HCT116 (cell line): ENCODE measurements at regions not wholly inside any gene's neighbourhood (a gene's known extent, or its start where the extent isn't known, plus 50 kb on each side); places are given as distances from the start of the nearest gene placed in this dataset.

Experiments
- ATAC-seq: fragments of 200-7000 bp; cut with Tn5 transposase; 2 replicates; pipeline ENCODE4 v1.9.1; 2020; ENCODE audit warnings: mild to moderate bottlenecking, moderate library complexity
- BruUV-seq: library from RNA; stranded (reverse); fragments of 400-500 nt; replicated peaks from 2 replicates; lab custom pipeline; 2021; lab: Mats Ljungman, UMichigan
- CTCF ChIA-PET: fragments of 300-600 bp; sonication (Branson Sonifier 250); formaldehyde crosslinking; loops from one replicate; lab custom pipeline; 2021; ENCODE audit warnings: antibody characterized with exemption; lab: Charles Lee
- POLR2A ChIA-PET: fragments of 300-600, 350-600 bp; sonication (Branson Sonifier 250); formaldehyde crosslinking; loops from one replicate; lab custom pipeline; 2021; ENCODE audit warnings: antibody characterized with exemption; lab: Charles Lee
- RAD21 ChIA-PET, 2 experiments: fragments of 300-600 bp; sonication (Branson Sonifier 250); formaldehyde crosslinking; loops; one replicate each; lab custom pipeline; 2023; ENCODE audit warnings: low total read pairs in 2 of 2; ENCODE audit not compliant: uncharacterized antibody in 2 of 2, unreplicated experiment in 2 of 2, low non-redundant PET in 1 of 2; lab: Charles Lee
- DNase-seq: peaks from one replicate; pipeline ENCODE4 v3.0.0-alpha.2; 2010; ENCODE audit warnings: low read depth, low spot score
- H2AFZ ChIP-seq: fragments of 200-600 bp; shearing (Covaris generic), sonication (generic); 2 replicates; pipeline ENCODE4 v1.6.1; 2017; ENCODE audit warnings: low read depth, mixed run types, mixed read lengths, antibody characterized with exemption, low read length; ENCODE audit not compliant: poor library complexity, severe bottlenecking
- H3K27ac ChIP-seq: 2 replicates; pipeline ENCODE4 v1.5.1; 2012; ENCODE audit warnings: low read depth, low read length
- H3K27me3 ChIP-seq: fragments of 200-600 bp; sonication (generic); 2 replicates; pipeline ENCODE4 v1.6.1; 2016; ENCODE audit warnings: mixed run types, low read length, mixed read lengths; ENCODE audit not compliant: insufficient read depth
- H3K36me3 ChIP-seq, 2 experiments: fragments of 200-500 bp in 1 of 2; fragments of 200-600 bp in 1 of 2; sonication (Bioruptor generic) in 1 of 2; sonication (generic) in 1 of 2; 2 replicates each; pipeline versions ENCODE4 v1.5.1 to v1.6.1; 2014 to 2016; ENCODE audit warnings: low read length in 2 of 2, inconsistent platforms in 1 of 2, mixed read lengths in 1 of 2, mixed run types in 1 of 2; ENCODE audit not compliant: insufficient read depth in 2 of 2, control insufficient read depth in 1 of 2
- H3K4me1 ChIP-seq, 2 experiments: fragments of 200-600 bp in 1 of 2; sonication (generic) in 1 of 2; 2 replicates each; pipeline versions ENCODE4 v1.5.1 to v1.6.1; 2012 to 2017; ENCODE audit warnings: low read length in 2 of 2, inconsistent platforms in 1 of 2, mild to moderate bottlenecking in 1 of 2, mixed read lengths in 1 of 2, mixed run types in 1 of 2, moderate library complexity in 1 of 2; ENCODE audit not compliant: insufficient read depth in 2 of 2, control insufficient read depth in 1 of 2
- H3K4me2 ChIP-seq: fragments of 200-600 bp; sonication (generic); 2 replicates; pipeline ENCODE4 v1.6.1; 2017; ENCODE audit warnings: mixed run types, low read length, mixed read lengths
- H3K4me3 ChIP-seq, 2 experiments: fragments of 200-600 bp in 1 of 2; sonication (generic) in 1 of 2; replicated peaks in 1 of 2; 2 replicates each; pipeline ENCODE4 v1.5.1; 2011 to 2016; ENCODE audit warnings: low read length in 2 of 2, control low read depth in 1 of 2, low read depth in 1 of 2, mild to moderate bottlenecking in 1 of 2, mixed read lengths in 1 of 2, mixed run types in 1 of 2
- H3K79me2 ChIP-seq: fragments of 200-600 bp; sonication (generic); 2 replicates; pipeline ENCODE4 v1.6.1; 2017; ENCODE audit warnings: mild to moderate bottlenecking, mixed run types, low read length, moderate library complexity, mixed read lengths; ENCODE audit not compliant: insufficient read depth
- H3K9ac ChIP-seq: fragments of 200-600 bp; sonication (generic); 2 replicates; pipeline ENCODE4 v1.6.1; 2016; ENCODE audit warnings: low read length, mixed read lengths
- H3K9me2 ChIP-seq: fragments of 200-600 bp; sonication (generic), shearing (Covaris generic); 2 replicates; pipeline ENCODE4 v1.6.1; 2017; ENCODE audit warnings: mixed run types, mild to moderate bottlenecking, moderate library complexity; ENCODE audit not compliant: insufficient read depth
- H3K9me3 ChIP-seq, 2 experiments: fragments of 200-500 bp in 1 of 2; fragments of 200-600 bp in 1 of 2; sonication (Bioruptor generic) in 1 of 2; sonication (generic) in 1 of 2; 2 replicates each; pipeline ENCODE4 v1.6.1; 2014 to 2017; ENCODE audit warnings: low read length in 2 of 2, mixed read lengths in 2 of 2, inconsistent platforms in 1 of 2, low read depth in 1 of 2, mild to moderate bottlenecking in 1 of 2, mixed run types in 1 of 2, moderate library complexity in 1 of 2; ENCODE audit not compliant: control insufficient read depth in 1 of 2, insufficient read depth in 1 of 2
- H4K20me1 ChIP-seq: fragments of 200-600 bp; sonication (generic), shearing (Covaris generic); 2 replicates; pipeline ENCODE4 v1.6.1; 2017; ENCODE audit warnings: mixed run types, mild to moderate bottlenecking, moderate library complexity; ENCODE audit not compliant: insufficient read depth
- ATF3 ChIP-seq: IDR thresholded peaks from 2 replicates; pipeline ENCODE4 v1.6.1; 2012
- CEBPB ChIP-seq: IDR thresholded peaks from 2 replicates; pipeline ENCODE4 v1.6.1; 2012; ENCODE audit warnings: low read depth
- EGR1 ChIP-seq: IDR thresholded peaks from 2 replicates; pipeline ENCODE4 v1.6.1; 2012; ENCODE audit warnings: low read depth
- ELF1 ChIP-seq: IDR thresholded peaks from 2 replicates; pipeline ENCODE4 v1.6.1; 2012; ENCODE audit warnings: low read depth, borderline replicate concordance
- EZH2 ChIP-seq: fragments of 200-600 bp; sonication (generic); IDR thresholded peaks from 2 replicates; pipeline ENCODE4 v1.6.1; 2017; ENCODE audit warnings: antibody characterized with exemption, mixed run types
- EZH2phosphoT487 ChIP-seq: fragments of 200-600 bp; IDR thresholded peaks from 2 replicates; pipeline ENCODE4 v1.6.1; 2018; ENCODE audit warnings: antibody characterized with exemption, borderline replicate concordance
- FOSL1 ChIP-seq: IDR thresholded peaks from 2 replicates; pipeline ENCODE4 v1.6.1; 2012; ENCODE audit warnings: low read depth
- JUND ChIP-seq: IDR thresholded peaks from 2 replicates; pipeline ENCODE4 v1.6.1; 2012
- MAX ChIP-seq: IDR thresholded peaks from 2 replicates; pipeline ENCODE4 v1.6.1; 2012
- POLR2A ChIP-seq: IDR thresholded peaks from 2 replicates; pipeline ENCODE4 v1.7.0; 2011; ENCODE audit warnings: borderline replicate concordance; ENCODE audit not compliant: insufficient read depth, insufficient read length; ENCODE audit errors: extremely low read depth
- POLR2AphosphoS5 ChIP-seq: IDR thresholded peaks from 2 replicates; pipeline ENCODE4 v1.6.1; 2011; ENCODE audit warnings: mild to moderate bottlenecking, low read depth, low read length, moderate library complexity
- RAD21 ChIP-seq: IDR thresholded peaks from 2 replicates; pipeline ENCODE4 v1.6.1; 2012; ENCODE audit warnings: low read depth, mild to moderate bottlenecking
- REST ChIP-seq: IDR thresholded peaks from 2 replicates; pipeline ENCODE4 v1.6.1; 2012; ENCODE audit warnings: low read depth
- SIN3A ChIP-seq: IDR thresholded peaks from 2 replicates; pipeline ENCODE4 v1.6.1; 2012; ENCODE audit warnings: low read depth
- SRF ChIP-seq: IDR thresholded peaks from 2 replicates; pipeline ENCODE4 v1.6.1; 2012; ENCODE audit warnings: low read depth
- TCF7L2 ChIP-seq: IDR thresholded peaks from 2 replicates; pipeline ENCODE4 v1.7.0; 2011; ENCODE audit warnings: borderline replicate concordance, inconsistent platforms; ENCODE audit not compliant: insufficient read depth, insufficient read length; ENCODE audit errors: extremely low read depth
- YY1 ChIP-seq: IDR thresholded peaks from 2 replicates; pipeline ENCODE4 v1.6.1; 2011; ENCODE audit warnings: low read length, low read depth, moderate library complexity, mild to moderate bottlenecking; ENCODE audit not compliant: insufficient replicate concordance; ENCODE audit errors: extremely low read depth
- ZFX ChIP-seq: fragments of 450-650 bp; IDR thresholded peaks from 2 replicates; pipeline ENCODE4 v1.6.1; 2017
- ZNF274 ChIP-seq: fragments of 200-500 bp; sonication (Bioruptor generic); IDR thresholded peaks from 2 replicates; pipeline ENCODE4 v1.6.1; 2014; ENCODE audit warnings: mild to moderate bottlenecking, low read depth, low read length, inconsistent platforms
- intact Hi-C: fragments of 100-400 bp; cut with micrococcal nuclease; formaldehyde crosslinking; loops from 2 replicates; pipeline ENCODE4 v1.10.0; 2022

GRCh38 chr14:62280366-62280765 is 518.1 kb downstream of the SNAPC1 start:
- Histone ChIP-seq H3K4me3 (no peak overlapping the region), H3K27me3 (no peaks in the 10 kb centered on the region), H3K27ac (no peak overlapping the region), H3K79me2 (no peaks in the 10 kb centered on the region), H3K4me1 (no peaks in the 10 kb centered on the region), H2AFZ (no peak overlapping the region), H4K20me1 (no peaks in the 10 kb centered on the region), H3K36me3 (no peaks in the 10 kb centered on the region), H3K9me2 (no peaks in the 10 kb centered on the region), H3K9ac (no peak overlapping the region), H3K4me2 (no peak overlapping the region), H3K9me3 (no peaks in the 10 kb centered on the region; a peak in 2 of 4 replicates)
- ChIA-PET RAD21 (no interaction called here), POLR2A (no interaction called here), CTCF (no interaction called here)
- TF ChIP-seq ELF1, result no peak
- no peak for TF ChIP-seq ZFX
- no peak for TF ChIP-seq CEBPB
- no peak for TF ChIP-seq EZH2phosphoT487
- TF ChIP-seq TCF7L2, result no peak
- TF ChIP-seq REST, result no peak
- TF ChIP-seq FOSL1, result no peak
- TF ChIP-seq YY1, result no peak
- TF ChIP-seq SIN3A, result no peak
- no peak for TF ChIP-seq MAX
- TF ChIP-seq EZH2, result no peak
- no peak for TF ChIP-seq ATF3
- no peak for TF ChIP-seq RAD21
- TF ChIP-seq POLR2AphosphoS5, result no peak
- no peak for TF ChIP-seq SRF
- no peak for TF ChIP-seq ZNF274
- TF ChIP-seq JUND, result no peak
- TF ChIP-seq EGR1, result no peak
- TF ChIP-seq POLR2A, result no peak
- DNase-seq, result no peak
- BruUV-seq, result no TSS peak
- no peak for ATAC-seq
- intact Hi-C loops, result no loop called here
